CD14-positive monocyte (primary cell): ENCODE measurements at regions not wholly inside any gene's neighbourhood (a gene's known extent, or its start where the extent isn't known, plus 50 kb on each side); places are given as distances from the start of the nearest gene placed in this dataset.

Source experiments
- DNase-seq, 3 donors: peaks; one replicate each; pipeline ENCODE4 v3.0.0-alpha.2; 2011 to 2022
- H2AFZ ChIP-seq: 2 replicates; pipeline ENCODE4 v1.6.0; 2012; ENCODE audit warnings: mild to moderate bottlenecking, low read depth, low read length, inconsistent platforms; ENCODE audit not compliant: insufficient read depth, poor library complexity, severe bottlenecking
- H3K27ac ChIP-seq, 2 donors: 1 replicate in 1 of 2; 2 replicates in 1 of 2; pipeline ENCODE4 v1.5.1; 2012 to 2013; ENCODE audit warnings: low read length in 2 of 2, control low read depth in 1 of 2, inconsistent platforms in 1 of 2, low read depth in 1 of 2, mild to moderate bottlenecking in 1 of 2
- H3K27me3 ChIP-seq, 2 donors: one replicate each; pipeline versions ENCODE4 v1.6.0 to v1.6.1; 2011 to 2013; ENCODE audit warnings: low read length in 2 of 2; ENCODE audit not compliant: control insufficient read depth in 2 of 2, insufficient read depth in 2 of 2
- H3K36me3 ChIP-seq, 2 donors: replicated peaks in 1 of 2; 1 replicate in 1 of 2; 2 replicates in 1 of 2; pipeline versions ENCODE4 v1.5.1 to v1.6.1; 2012 to 2013; ENCODE audit warnings: low read length in 2 of 2, control low read depth in 1 of 2, inconsistent platforms in 1 of 2, mild to moderate bottlenecking in 1 of 2; ENCODE audit not compliant: insufficient read depth in 2 of 2, control insufficient read depth in 1 of 2
- H3K4me1 ChIP-seq, 2 donors: 1 replicate in 1 of 2; 2 replicates in 1 of 2; pipeline versions ENCODE4 v1.5.1 to v1.6.1; 2012 to 2013; ENCODE audit warnings: low read length in 2 of 2, control low read depth in 1 of 2, inconsistent platforms in 1 of 2, mild to moderate bottlenecking in 1 of 2, moderate library complexity in 1 of 2; ENCODE audit not compliant: insufficient read depth in 2 of 2, control insufficient read depth in 1 of 2
- H3K4me2 ChIP-seq: replicated peaks from 2 replicates; pipeline ENCODE3; 2012; ENCODE audit warnings: low read length, moderate library complexity, mild to moderate bottlenecking; ENCODE audit not compliant: poor library complexity, severe bottlenecking; ENCODE audit errors: extremely low read depth
- H3K4me3 ChIP-seq, 3 experiments: fragments of 200-600 bp in 1 of 3; sonication (generic) in 1 of 3; replicated peaks in 1 of 3; 1 replicate in 2 of 3; 2 replicates in 1 of 3; pipeline ENCODE4 v1.5.1; 2011 to 2013; ENCODE audit warnings: low read length in 3 of 3, mild to moderate bottlenecking in 3 of 3, control low read depth in 2 of 3, low read depth in 2 of 3, inconsistent platforms in 1 of 3, moderate library complexity in 1 of 3
- H3K79me2 ChIP-seq: 2 replicates; pipeline ENCODE4 v1.6.0; 2012; ENCODE audit warnings: mild to moderate bottlenecking, control low read depth, inconsistent platforms, low read length, moderate library complexity; ENCODE audit not compliant: insufficient read depth
- H3K9ac ChIP-seq: 2 replicates; pipeline ENCODE4 v1.6.0; 2017; ENCODE audit warnings: low read length, mild to moderate bottlenecking; ENCODE audit not compliant: insufficient read depth, poor library complexity, severe bottlenecking
- H3K9me3 ChIP-seq, 2 donors: replicated peaks in 1 of 2; 1 replicate in 1 of 2; 2 replicates in 1 of 2; pipeline versions ENCODE4 v1.5.1 to v1.6.1; 2012 to 2013; ENCODE audit warnings: low read length in 2 of 2, control low read depth in 1 of 2; ENCODE audit not compliant: control insufficient read depth in 1 of 2, insufficient read depth in 1 of 2
- H4K20me1 ChIP-seq: 2 replicates; pipeline ENCODE4 v1.6.0; 2012; ENCODE audit warnings: mild to moderate bottlenecking, low read length, control low read depth, moderate library complexity; ENCODE audit not compliant: insufficient read depth
- H3K27ac Mint-ChIP-seq, 7 donors: one replicate each; pipeline ENCODE4 v1.8.0; 2020; ENCODE audit warnings: mild to moderate bottlenecking in 7 of 7, mixed read lengths in 7 of 7, moderate library complexity in 6 of 7, inconsistent platforms in 2 of 7
- H3K27me3 Mint-ChIP-seq, 3 donors: one replicate each; pipeline ENCODE4 v1.8.0; 2021 to 2022; ENCODE audit warnings: low read depth in 3 of 3, mild to moderate bottlenecking in 3 of 3, mixed read lengths in 3 of 3, moderate library complexity in 3 of 3, inconsistent platforms in 1 of 3
- H3K36me3 Mint-ChIP-seq, 2 donors: one replicate each; pipeline ENCODE4 v1.8.0; 2020; ENCODE audit warnings: mixed read lengths in 2 of 2, inconsistent platforms in 1 of 2, mild to moderate bottlenecking in 1 of 2
- H3K4me1 Mint-ChIP-seq: one replicate; pipeline ENCODE4 v1.8.0; 2020; ENCODE audit warnings: mild to moderate bottlenecking, mixed read lengths
- H3K4me3 Mint-ChIP-seq, 2 donors: one replicate each; pipeline ENCODE4 v1.8.0; 2020; ENCODE audit warnings: mild to moderate bottlenecking in 2 of 2, mixed read lengths in 2 of 2, moderate library complexity in 1 of 2
- H3K9me3 Mint-ChIP-seq, 7 donors: one replicate each; pipeline ENCODE4 v1.8.0; 2020 to 2022; ENCODE audit warnings: mixed read lengths in 7 of 7, mild to moderate bottlenecking in 6 of 7, moderate library complexity in 6 of 7, inconsistent platforms in 2 of 7
- WGBS: methylation state at CpG from one replicate; pipeline ENCODE4 v1.1.5; 2013; ENCODE audit warnings: missing lambda C conversion rate; ENCODE audit not compliant: insufficient coverage; 5-methylcytosine and 5-hydroxymethylcytosine counted together
- intact Hi-C, 2 donors: fragments of 100-400 bp; cut with micrococcal nuclease; formaldehyde crosslinking; loops; one replicate each; pipeline versions ENCODE4 v1.15.0 to v1.15.1; 2023
- TF ChIP-seq, protein P1 (sequence below): fragments of 200-600 bp; IDR thresholded peaks from one replicate; pipeline ENCODE4 v1.8.0; 2022; ENCODE audit warnings: antibody characterized with exemption, mild to moderate bottlenecking

DNA sequence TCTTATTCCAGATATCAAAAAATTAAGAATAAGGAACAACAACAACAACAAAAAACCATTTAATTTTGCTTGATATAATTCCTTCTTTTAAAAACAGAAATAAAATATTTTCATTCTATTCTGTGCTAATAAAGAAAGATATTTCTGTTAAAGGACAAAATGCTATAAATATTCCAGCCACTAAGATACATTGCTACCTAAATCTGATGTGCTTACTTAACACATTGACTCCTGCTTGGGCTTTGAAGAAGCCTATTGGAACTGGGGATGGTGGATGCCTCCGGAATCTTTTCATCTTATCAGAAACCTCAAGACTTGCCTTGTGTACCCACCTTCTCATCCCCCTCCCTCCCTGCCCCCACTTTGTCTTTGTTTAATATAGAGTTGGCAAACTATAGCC lies 320.2 kb downstream of the MEX3B start:
- TF ChIP-seq, protein P1, sequence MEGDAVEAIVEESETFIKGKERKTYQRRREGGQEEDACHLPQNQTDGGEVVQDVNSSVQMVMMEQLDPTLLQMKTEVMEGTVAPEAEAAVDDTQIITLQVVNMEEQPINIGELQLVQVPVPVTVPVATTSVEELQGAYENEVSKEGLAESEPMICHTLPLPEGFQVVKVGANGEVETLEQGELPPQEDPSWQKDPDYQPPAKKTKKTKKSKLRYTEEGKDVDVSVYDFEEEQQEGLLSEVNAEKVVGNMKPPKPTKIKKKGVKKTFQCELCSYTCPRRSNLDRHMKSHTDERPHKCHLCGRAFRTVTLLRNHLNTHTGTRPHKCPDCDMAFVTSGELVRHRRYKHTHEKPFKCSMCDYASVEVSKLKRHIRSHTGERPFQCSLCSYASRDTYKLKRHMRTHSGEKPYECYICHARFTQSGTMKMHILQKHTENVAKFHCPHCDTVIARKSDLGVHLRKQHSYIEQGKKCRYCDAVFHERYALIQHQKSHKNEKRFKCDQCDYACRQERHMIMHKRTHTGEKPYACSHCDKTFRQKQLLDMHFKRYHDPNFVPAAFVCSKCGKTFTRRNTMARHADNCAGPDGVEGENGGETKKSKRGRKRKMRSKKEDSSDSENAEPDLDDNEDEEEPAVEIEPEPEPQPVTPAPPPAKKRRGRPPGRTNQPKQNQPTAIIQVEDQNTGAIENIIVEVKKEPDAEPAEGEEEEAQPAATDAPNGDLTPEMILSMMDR: no peak
- no peak overlapping the region for H3K27ac Mint-ChIP-seq
- intact Hi-C loops: no loop called here

DNA sequence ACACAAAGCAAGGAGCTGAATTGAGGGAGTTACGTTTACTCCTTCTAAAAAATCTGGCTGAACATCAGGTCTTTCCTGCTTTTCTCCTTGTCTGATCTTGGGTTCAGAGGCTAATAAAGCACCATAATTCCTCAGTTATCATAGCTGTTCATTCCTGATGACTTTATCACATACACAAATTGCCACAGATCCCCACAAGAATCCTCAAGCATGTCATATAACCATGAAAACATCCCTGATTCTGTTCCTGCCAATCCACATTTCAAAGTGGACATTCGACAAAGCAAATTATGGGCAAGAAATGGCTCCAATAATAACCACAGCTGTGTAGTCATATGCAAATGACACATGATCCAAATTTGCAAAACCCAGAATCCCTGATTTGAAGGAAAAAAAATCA lies 321.3 kb downstream of the MEX3B start:
- no peak overlapping the region for H3K27ac Mint-ChIP-seq
- H3K79me2 ChIP-seq: no peaks in the 10 kb centered on the region
- H3K27ac ChIP-seq: no peak overlapping the region
- H3K9ac ChIP-seq: no peak overlapping the region
- no peak overlapping the region for H2AFZ ChIP-seq
- no peak overlapping the region for H3K4me3 Mint-ChIP-seq
- 80% methylated on average over 1 of the region's 2 CpGs for WGBS
- H3K4me1 ChIP-seq: no peaks in the 10 kb centered on the region
- no peak overlapping the region for H3K4me3 ChIP-seq
- intact Hi-C loops: no loop called here
- no peaks in the 10 kb centered on the region for H3K4me1 Mint-ChIP-seq
- no peaks in the 10 kb centered on the region for H3K27me3 ChIP-seq
- no peak overlapping the region for H3K4me2 ChIP-seq
- peaks cover 1 to 2% (median 2%) of the 10 kb centered on the region in 3 donors for H3K27me3 Mint-ChIP-seq
- H3K36me3 Mint-ChIP-seq: no peaks in the 10 kb centered on the region
- peaks cover under 1 to 9% (median 3%) of the 10 kb centered on the region in 7 donors for H3K9me3 Mint-ChIP-seq
- DNase-seq: no peak
- H4K20me1 ChIP-seq: no peaks in the 10 kb centered on the region
- H3K9me3 ChIP-seq: no peaks in the 10 kb centered on the region
- TF ChIP-seq, protein P1: no peak
- no peaks in the 10 kb centered on the region for H3K36me3 ChIP-seq

More for the DNA sequence above, 320.2 kb downstream of the MEX3B start:
- Mint-ChIP-seq H3K4me3 (no peak overlapping the region), H3K9me3 (peaks cover 3 to 12% (median 7%) of the 10 kb centered on the region in 7 donors), H3K27me3 (peaks cover 1 to 2% (median 2%) of the 10 kb centered on the region in 3 donors), H3K4me1 (no peaks in the 10 kb centered on the region), H3K36me3 (no peaks in the 10 kb centered on the region)
- Histone ChIP-seq H3K4me1 (no peaks in the 10 kb centered on the region), H3K9me3 (peaks cover 0 to 4% of the 10 kb centered on the region in 2 donors), H3K9ac (no peak overlapping the region), H3K27ac (no peak overlapping the region), H3K36me3 (no peaks in the 10 kb centered on the region), H3K27me3 (no peaks in the 10 kb centered on the region), H2AFZ (no peak overlapping the region), H3K79me2 (no peaks in the 10 kb centered on the region), H3K4me3 (no peak overlapping the region), H4K20me1 (no peaks in the 10 kb centered on the region), H3K4me2 (no peak overlapping the region)
- no CpG with 5 or more reads among the region's 1 CpG for WGBS
- DNase-seq: no peak
